ENCODE measurements at regions not wholly inside any gene's neighbourhood (a gene's known extent, or its start where the extent isn't known, plus 50 kb on each side); places are given as distances from the start of the nearest gene placed in this dataset.

DNA sequence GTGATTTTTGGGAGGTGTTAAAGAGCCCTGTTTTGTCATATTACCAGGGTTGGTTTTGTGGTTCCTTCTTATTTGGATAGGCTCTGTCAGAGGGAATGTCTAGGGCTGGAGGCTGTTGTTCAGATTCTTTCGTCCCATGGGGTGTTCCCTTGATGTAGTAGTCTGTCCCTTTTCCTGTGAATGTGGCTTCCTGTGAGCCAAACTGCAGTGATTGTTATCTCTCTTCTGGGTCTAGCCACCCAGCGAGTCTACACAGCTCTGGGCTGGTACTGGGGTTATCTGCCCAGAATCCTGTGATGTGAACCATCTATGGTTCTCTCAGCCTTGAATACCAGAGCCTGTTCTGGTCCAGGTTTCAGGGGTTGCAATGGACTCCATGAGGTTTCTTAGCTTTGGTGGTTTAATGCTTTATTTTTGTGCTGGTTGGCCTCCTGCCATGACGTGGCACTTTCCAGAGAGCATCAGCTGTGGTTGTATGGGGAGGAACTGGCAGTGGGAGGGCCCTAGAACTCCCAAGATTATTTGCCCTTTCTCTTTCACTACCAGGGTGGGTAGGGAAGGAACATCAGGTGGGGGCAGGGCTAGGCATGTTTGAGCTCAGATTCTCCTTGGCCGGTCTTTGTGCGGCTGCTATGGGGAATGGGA lies 78.8 kb downstream of the SPRY2 start:
- no peak for TF ChIP-seq GATA3 (IDR thresholded peaks at IDR 0.05; ENCODE audit: low read depth, low read length)
- TF ChIP-seq GATA2 (IDR thresholded peaks at IDR 0.05; ENCODE audit: low read depth, low read length) = no peak
